ENCODE measurements at regions not wholly inside any gene's neighbourhood (a gene's known extent, or its start where the extent isn't known, plus 50 kb on each side); places are given as distances from the start of the nearest gene placed in this dataset.
"Not testable (repeated sequence)": the region's sequence is repeated elsewhere in the genome, so short reads cannot be mapped to it uniquely, and the experiment has no call there.

GRCh38 chr3:86774082-86774691 is 216.8 kb downstream of the VGLL3 start:
- TF ChIP-seq CTCF (IDR thresholded peaks at IDR 0.05; ENCODE audit: insufficient read depth, low read depth, low read length) = peak; percentile 42; the same call in 1 of the 2 replicates
- Histone ChIP-seq H3K27me3 (ENCODE audit: control insufficient read depth, insufficient read depth, low read length) (no peaks in the 10 kb centered on the region), H3K36me3 (ENCODE audit: control insufficient read depth, insufficient read depth, low read length) (no peaks in the 10 kb centered on the region), H3K4me3 (ENCODE audit: low read depth, low read length) (no peak overlapping the region)
- ChIA-PET CTCF (interaction anchor here (0.6 to 4.5 kb wide), 21 partner anchors 16 to 485 kb away, joined by 3 to 62 read pairs (median 4); no protein-coding TSS in a partner anchor), POLR2A (no interaction called here)
- DNase-seq (ENCODE audit: low read depth) = no peak

GRCh38 chr3:86772699-86773098 is 218.2 kb downstream of the VGLL3 start:
- CTCF ChIA-PET = interaction anchor here (0.5 to 4.5 kb wide), 15 partner anchors 194 to 803 kb away, joined by 3 to 62 read pairs (median 3); partner anchors contain the start of gene VGLL3
- no peak for DNase-seq (ENCODE audit: low read depth)
- POLR2A ChIA-PET = no interaction called here
- Histone ChIP-seq H3K36me3 (ENCODE audit: control insufficient read depth, insufficient read depth, low read length) (no peaks in the 10 kb centered on the region), H3K27me3 (ENCODE audit: control insufficient read depth, insufficient read depth, low read length) (no peaks in the 10 kb centered on the region), H3K4me3 (ENCODE audit: low read depth, low read length) (no peak overlapping the region)
- no peak for TF ChIP-seq CTCF (IDR thresholded peaks at IDR 0.05; ENCODE audit: insufficient read depth, low read depth, low read length)

- TF ChIP-seq CTCF (IDR thresholded peaks at IDR 0.05; ENCODE audit: insufficient read depth, low read depth, low read length) = no peak
- ChIA-PET POLR2A (no interaction called here), CTCF (interaction anchor here (0.8 to 4.5 kb wide), 10 partner anchors 11 to 396 kb away, joined by 3 to 62 read pairs (median 4); partner anchors contain the start of gene VGLL3)
- Histone ChIP-seq H3K4me3 (ENCODE audit: low read depth, low read length) (no peak overlapping the region), H3K36me3 (ENCODE audit: control insufficient read depth, insufficient read depth, low read length) (no peaks in the 10 kb centered on the region), H3K27me3 (ENCODE audit: control insufficient read depth, insufficient read depth, low read length) (no peaks in the 10 kb centered on the region)
- no peak for DNase-seq (ENCODE audit: low read depth)
These were observed 219.0 kb downstream of the VGLL3 start for GRCh38 chr3:86771741-86772512.

- Histone ChIP-seq H3K36me3 (ENCODE audit: control insufficient read depth, insufficient read depth, low read length) (no peaks in the 10 kb centered on the region), H3K4me3 (ENCODE audit: low read depth, low read length) (no peak overlapping the region), H3K27me3 (ENCODE audit: control insufficient read depth, insufficient read depth, low read length) (peaks cover 1% of the 10 kb centered on the region; the same call in 1 of the 2 replicates)
- CTCF ChIA-PET = interaction anchor here (1.7 kb wide), 1 partner anchor 317 kb away, joined by 7 read pairs; no protein-coding TSS in a partner anchor
- no peak for TF ChIP-seq CTCF (IDR thresholded peaks at IDR 0.05; ENCODE audit: insufficient read depth, low read depth, low read length)
- no peak for DNase-seq (ENCODE audit: low read depth)
- POLR2A ChIA-PET = no interaction called here
These were observed 224.6 kb downstream of the VGLL3 start for GRCh38 chr3:86766331-86766730.

GRCh38 chr3:86757322-86758179 is 233.4 kb downstream of the VGLL3 start:
- H3K4me3 ChIP-seq (ENCODE audit: low read depth, low read length); DNase-seq (ENCODE audit: low read depth); POLR2A ChIA-PET; H3K27me3 ChIP-seq (ENCODE audit: control insufficient read depth, insufficient read depth, low read length); H3K36me3 ChIP-seq (ENCODE audit: control insufficient read depth, insufficient read depth, low read length): not testable (repeated sequence)
- CTCF ChIA-PET = interaction anchor here (0.9 to 1.2 kb wide), 2 partner anchors 16 to 410 kb away, joined by 3 to 4 read pairs; no protein-coding TSS in a partner anchor
